KMS-11 (cell line): ENCODE measurements at regions not wholly inside any gene's neighbourhood (a gene's known extent, or its start where the extent isn't known, plus 50 kb on each side); places are given as distances from the start of the nearest gene placed in this dataset.

Source experiments
- H2AFZ ChIP-seq: fragments of 200-600 bp; sonication (generic); 2 replicates; pipeline ENCODE4 v1.6.1; 2016; ENCODE audit warnings: antibody characterized with exemption, mixed run types, low read depth
- H3K27ac ChIP-seq: fragments of 200-600 bp; sonication (generic); 2 replicates; pipeline ENCODE4 v1.6.1; 2016; ENCODE audit warnings: mild to moderate bottlenecking, mixed run types
- H3K27me3 ChIP-seq: fragments of 200-600 bp; sonication (generic); 2 replicates; pipeline ENCODE4 v1.6.1; 2017; ENCODE audit warnings: mild to moderate bottlenecking, low read depth, mixed run types, moderate library complexity; ENCODE audit not compliant: insufficient read depth
- H3K36me3 ChIP-seq: fragments of 200-600 bp; sonication (generic); 2 replicates; pipeline ENCODE4 v1.6.1; 2017; ENCODE audit warnings: mild to moderate bottlenecking, mixed run types; ENCODE audit not compliant: insufficient read depth
- H3K4me1 ChIP-seq: fragments of 200-600 bp; sonication (generic); 2 replicates; pipeline ENCODE4 v1.6.1; 2016; ENCODE audit warnings: mild to moderate bottlenecking, low read depth, mixed run types; ENCODE audit not compliant: poor library complexity, severe bottlenecking
- H3K4me2 ChIP-seq: fragments of 200-600 bp; sonication (generic); 2 replicates; pipeline ENCODE4 v1.7.0; 2016; ENCODE audit warnings: mild to moderate bottlenecking, mixed run types
- H3K4me3 ChIP-seq: fragments of 200-600 bp; sonication (generic); IDR thresholded peaks from 2 replicates; pipeline ENCODE4 v1.6.1; 2017; ENCODE audit warnings: low read depth, low read length, mixed read lengths; ENCODE audit not compliant: insufficient read depth
- H3K79me2 ChIP-seq: fragments of 200-600 bp; sonication (generic); 2 replicates; pipeline ENCODE4 v1.6.1; 2016; ENCODE audit warnings: low read depth, mixed run types; ENCODE audit not compliant: insufficient read depth
- H3K9ac ChIP-seq: fragments of 200-600 bp; sonication (generic); 2 replicates; pipeline ENCODE4 v1.6.1; 2016; ENCODE audit warnings: mild to moderate bottlenecking, mixed run types
- H4K20me1 ChIP-seq: fragments of 200-600 bp; sonication (generic); 2 replicates; pipeline ENCODE4 v1.6.1; 2016; ENCODE audit warnings: mild to moderate bottlenecking, mixed run types; ENCODE audit not compliant: insufficient read depth
- TF ChIP-seq, protein P1 (sequence below): fragments of 200-600 bp; sonication (generic); conservative IDR thresholded peaks from 2 replicates; pipeline ENCODE4 v1.6.1; 2017; ENCODE audit warnings: low read depth, mild to moderate bottlenecking, antibody characterized with exemption, low read length, moderate library complexity, mixed read lengths

DNA sequence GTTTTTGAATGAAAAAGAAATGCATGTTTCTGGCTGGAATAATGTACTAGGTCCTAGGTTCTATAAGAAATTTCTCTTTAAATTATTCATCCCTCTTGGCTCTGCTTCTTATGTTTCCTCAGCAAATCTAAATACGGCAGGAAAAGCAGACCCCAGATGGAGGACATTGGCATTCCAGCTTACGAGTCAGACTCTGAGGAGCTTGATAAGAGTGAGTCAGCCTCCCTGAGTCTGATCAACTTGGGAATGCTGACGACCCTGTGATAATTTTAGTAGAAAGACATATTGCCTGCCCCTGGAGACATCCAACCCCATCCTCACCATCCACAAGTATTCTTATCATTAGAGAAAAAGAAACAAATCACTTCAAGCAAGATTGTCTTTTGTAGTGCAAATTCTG, 509.7 kb upstream of the MARCKS start:
- no peak overlapping the region for H3K27ac ChIP-seq
- no peak overlapping the region for H3K4me3 ChIP-seq
- H3K4me1 ChIP-seq: no peaks in the 10 kb centered on the region
- no peak overlapping the region for H3K4me2 ChIP-seq
- TF ChIP-seq, protein P1, sequence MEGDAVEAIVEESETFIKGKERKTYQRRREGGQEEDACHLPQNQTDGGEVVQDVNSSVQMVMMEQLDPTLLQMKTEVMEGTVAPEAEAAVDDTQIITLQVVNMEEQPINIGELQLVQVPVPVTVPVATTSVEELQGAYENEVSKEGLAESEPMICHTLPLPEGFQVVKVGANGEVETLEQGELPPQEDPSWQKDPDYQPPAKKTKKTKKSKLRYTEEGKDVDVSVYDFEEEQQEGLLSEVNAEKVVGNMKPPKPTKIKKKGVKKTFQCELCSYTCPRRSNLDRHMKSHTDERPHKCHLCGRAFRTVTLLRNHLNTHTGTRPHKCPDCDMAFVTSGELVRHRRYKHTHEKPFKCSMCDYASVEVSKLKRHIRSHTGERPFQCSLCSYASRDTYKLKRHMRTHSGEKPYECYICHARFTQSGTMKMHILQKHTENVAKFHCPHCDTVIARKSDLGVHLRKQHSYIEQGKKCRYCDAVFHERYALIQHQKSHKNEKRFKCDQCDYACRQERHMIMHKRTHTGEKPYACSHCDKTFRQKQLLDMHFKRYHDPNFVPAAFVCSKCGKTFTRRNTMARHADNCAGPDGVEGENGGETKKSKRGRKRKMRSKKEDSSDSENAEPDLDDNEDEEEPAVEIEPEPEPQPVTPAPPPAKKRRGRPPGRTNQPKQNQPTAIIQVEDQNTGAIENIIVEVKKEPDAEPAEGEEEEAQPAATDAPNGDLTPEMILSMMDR: no peak
- no peak overlapping the region for H2AFZ ChIP-seq
- H3K27me3 ChIP-seq: no peaks in the 10 kb centered on the region
- H3K79me2 ChIP-seq: no peaks in the 10 kb centered on the region
- no peaks in the 10 kb centered on the region for H4K20me1 ChIP-seq
- H3K9ac ChIP-seq: no peak overlapping the region
- no peaks in the 10 kb centered on the region for H3K36me3 ChIP-seq

DNA sequence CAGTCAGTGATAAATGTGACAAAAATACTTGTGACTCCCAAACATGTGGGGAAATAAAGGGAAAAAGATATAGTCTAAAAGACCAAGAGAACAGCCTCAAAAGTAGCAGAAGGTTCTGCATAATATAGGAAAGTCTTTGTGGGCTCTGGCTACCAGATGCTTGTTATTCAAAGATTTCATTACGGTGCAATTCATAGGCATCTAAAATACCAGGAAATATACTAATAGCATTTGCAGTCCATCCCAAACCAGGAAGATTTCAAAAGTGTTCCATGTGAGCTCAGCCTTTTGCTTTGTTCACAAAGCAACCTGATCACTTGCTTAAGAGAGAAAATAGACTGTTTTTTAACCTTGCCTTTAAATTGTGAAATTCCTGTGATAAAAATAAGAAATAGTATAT, 506.7 kb upstream of the MARCKS start:
- Histone ChIP-seq H4K20me1 (no peaks in the 10 kb centered on the region), H3K79me2 (no peaks in the 10 kb centered on the region), H3K9ac (no peak overlapping the region), H3K27ac (no peak overlapping the region), H3K36me3 (no peaks in the 10 kb centered on the region), H3K4me3 (no peak overlapping the region), H3K27me3 (no peaks in the 10 kb centered on the region), H2AFZ (no peak overlapping the region), H3K4me2 (no peak overlapping the region), H3K4me1 (no peaks in the 10 kb centered on the region)
- TF ChIP-seq, protein P1: no peak

- no peaks in the 10 kb centered on the region for H3K27me3 ChIP-seq
- H3K27ac ChIP-seq: no peak overlapping the region
- H3K4me3 ChIP-seq: no peak overlapping the region
- TF ChIP-seq, protein P1: no peak
- no peaks in the 10 kb centered on the region for H3K4me1 ChIP-seq
- H3K4me2 ChIP-seq: no peak overlapping the region
- no peaks in the 10 kb centered on the region for H3K79me2 ChIP-seq
- H3K36me3 ChIP-seq: no peaks in the 10 kb centered on the region
- H4K20me1 ChIP-seq: no peaks in the 10 kb centered on the region
- H3K9ac ChIP-seq: no peak overlapping the region
- no peak overlapping the region for H2AFZ ChIP-seq
Measured at GRCh38 chr6:113351173-113351834, 505.8 kb upstream of the MARCKS start.

- no peak overlapping the region for H3K9ac ChIP-seq
- H2AFZ ChIP-seq: no peak overlapping the region
- TF ChIP-seq, protein P1: no peak
- no peaks in the 10 kb centered on the region for H3K36me3 ChIP-seq
- no peaks in the 10 kb centered on the region for H3K4me1 ChIP-seq
- H4K20me1 ChIP-seq: no peaks in the 10 kb centered on the region
- H3K79me2 ChIP-seq: no peaks in the 10 kb centered on the region
- H3K4me3 ChIP-seq: no peak overlapping the region
- H3K27me3 ChIP-seq: no peaks in the 10 kb centered on the region
- no peak overlapping the region for H3K27ac ChIP-seq
- no peak overlapping the region for H3K4me2 ChIP-seq
Measured at GRCh38 chr6:113352029-113352801, 504.9 kb upstream of the MARCKS start.
